Keratinocyte (primary cell): ENCODE measurements at regions not wholly inside any gene's neighbourhood (a gene's known extent, or its start where the extent isn't known, plus 50 kb on each side); places are given as distances from the start of the nearest gene placed in this dataset.

Experiments used
- DNase-seq: peaks from one replicate; pipeline ENCODE4 v3.0.0-alpha.2; 2011; ENCODE audit warnings: low read depth, missing footprints, low spot score
- FAIRE-seq: peaks from 2 replicates; lab custom pipeline; 2011; peaks lifted over from hg19 to GRCh38; lab: Jason Lieb, UNC
- H2AFZ ChIP-seq: 2 replicates; pipeline ENCODE4 v1.6.0; 2012; ENCODE audit warnings: low read length, control low read depth, inconsistent platforms; ENCODE audit not compliant: control insufficient read depth
- H3K27ac ChIP-seq: 2 replicates; pipeline ENCODE4 v1.5.1; 2011; ENCODE audit warnings: low read length; ENCODE audit not compliant: control insufficient read depth, insufficient read depth
- H3K27me3 ChIP-seq: 3 replicates; pipeline ENCODE4 v1.6.0; 2011; ENCODE audit warnings: low read length; ENCODE audit not compliant: control insufficient read depth, insufficient read depth; ENCODE audit errors: extremely low read depth
- H3K36me3 ChIP-seq, 2 experiments: 2 replicates in 1 of 2; 3 replicates in 1 of 2; pipeline ENCODE4 v1.5.1; 2011; ENCODE audit warnings: low read length in 2 of 2, mild to moderate bottlenecking in 1 of 2; ENCODE audit not compliant: control insufficient read depth in 2 of 2, insufficient read depth in 2 of 2; ENCODE audit errors: extremely low read depth in 1 of 2
- H3K4me1 ChIP-seq: 3 replicates; pipeline ENCODE4 v1.5.1; 2011; ENCODE audit warnings: low read length; ENCODE audit not compliant: control insufficient read depth, insufficient read depth; ENCODE audit errors: extremely low read depth
- H3K4me2 ChIP-seq: 3 replicates; pipeline ENCODE4 v1.6.0; 2011; ENCODE audit warnings: low read depth, low read length; ENCODE audit not compliant: control insufficient read depth, insufficient read depth; ENCODE audit errors: extremely low read depth
- H3K4me3 ChIP-seq, 3 experiments: fragments of 200-600 bp in 1 of 3; sonication (generic) in 1 of 3; 2 replicates in 2 of 3; 3 replicates in 1 of 3; pipeline ENCODE4 v1.5.1; 2011 to 2016; ENCODE audit warnings: low read length in 3 of 3, mild to moderate bottlenecking in 3 of 3, control low read depth in 2 of 3, inconsistent platforms in 1 of 3, low read depth in 1 of 3, mixed read lengths in 1 of 3, mixed run types in 1 of 3, moderate library complexity in 1 of 3; ENCODE audit not compliant: control insufficient read depth in 2 of 3, insufficient read depth in 2 of 3; ENCODE audit errors: extremely low read depth in 1 of 3
- H3K79me2 ChIP-seq: 2 replicates; pipeline ENCODE4 v1.6.0; 2012; ENCODE audit warnings: low read length; ENCODE audit not compliant: control insufficient read depth, insufficient read depth
- H3K9ac ChIP-seq: 3 replicates; pipeline ENCODE4 v1.6.0; 2011; ENCODE audit warnings: low read length; ENCODE audit not compliant: control insufficient read depth, insufficient read depth; ENCODE audit errors: extremely low read depth
- H3K9me1 ChIP-seq: 3 replicates; pipeline ENCODE4 v1.6.0; 2011; ENCODE audit warnings: low read length; ENCODE audit not compliant: control insufficient read depth, insufficient read depth; ENCODE audit errors: extremely low read depth
- H3K9me3 ChIP-seq: 2 replicates; pipeline ENCODE4 v1.5.1; 2012; ENCODE audit warnings: low read depth, low read length; ENCODE audit not compliant: control insufficient read depth
- H4K20me1 ChIP-seq: 3 replicates; pipeline ENCODE4 v1.6.0; 2011; ENCODE audit warnings: low read length; ENCODE audit not compliant: control insufficient read depth, insufficient read depth; ENCODE audit errors: extremely low read depth
- EZH2 ChIP-seq: IDR thresholded peaks from one replicate; pipeline ENCODE4 v1.6.1; 2012; ENCODE audit warnings: inconsistent platforms, mild to moderate bottlenecking, low read length, moderate library complexity
- dilution Hi-C: fragments of 300-500 bp; cut with MboI; formaldehyde crosslinking; loops from one replicate; pipeline ENCODE4 v1.7.0; 2020; ENCODE audit warnings: low sequenced_read_pairs; ENCODE audit not compliant: extremely low pct_ligation_motif_present
- TF ChIP-seq, protein P1 (sequence below), 3 experiments: IDR thresholded peaks in 1 of 3; conservative IDR thresholded peaks in 1 of 3; optimal IDR thresholded peaks in 1 of 3; 2 replicates in 2 of 3; 3 replicates in 1 of 3; pipeline versions ENCODE3 to v1.5.1; 2011; ENCODE audit warnings: low read length in 3 of 3, mild to moderate bottlenecking in 3 of 3, moderate library complexity in 2 of 3, control low read depth in 1 of 3, inconsistent platforms in 1 of 3; ENCODE audit not compliant: insufficient read depth in 2 of 3; ENCODE audit errors: extremely low read depth in 1 of 3

DNA sequence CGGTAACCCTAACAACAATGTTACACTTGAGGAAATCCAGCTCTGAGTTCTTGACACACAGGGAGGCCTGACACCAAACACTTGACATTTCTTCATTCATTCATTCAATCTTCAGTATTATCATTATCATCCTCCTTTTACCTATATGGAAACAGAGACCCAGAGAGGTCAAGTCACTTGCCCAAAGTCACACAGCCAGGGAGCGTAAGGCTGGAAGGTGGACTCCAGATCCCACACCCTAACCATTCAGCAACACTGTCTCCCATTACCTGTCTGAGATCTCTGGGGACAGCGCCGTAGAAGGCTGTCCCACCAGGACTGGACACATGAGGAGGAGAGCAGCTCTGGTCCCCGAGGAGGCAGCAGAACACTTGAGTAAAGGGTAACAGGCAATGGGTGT, 101.4 kb downstream of the SYF2 start:
- Histone ChIP-seq H3K4me2 (no peak overlapping the region), H3K9ac (no peak overlapping the region), H3K27ac (no peak overlapping the region), H3K9me3 (no peaks in the 10 kb centered on the region), H3K27me3 (peaks cover 14% of the 10 kb centered on the region), H3K9me1 (no peaks in the 10 kb centered on the region), H4K20me1 (no peaks in the 10 kb centered on the region), H3K36me3 (no peaks in the 10 kb centered on the region), H3K4me3 (no peak overlapping the region), H3K4me1 (no peaks in the 10 kb centered on the region), H3K79me2 (no peaks in the 10 kb centered on the region), H2AFZ (no peak overlapping the region)
- no peak for FAIRE-seq
- DNase-seq: no peak
- TF ChIP-seq, protein P1, sequence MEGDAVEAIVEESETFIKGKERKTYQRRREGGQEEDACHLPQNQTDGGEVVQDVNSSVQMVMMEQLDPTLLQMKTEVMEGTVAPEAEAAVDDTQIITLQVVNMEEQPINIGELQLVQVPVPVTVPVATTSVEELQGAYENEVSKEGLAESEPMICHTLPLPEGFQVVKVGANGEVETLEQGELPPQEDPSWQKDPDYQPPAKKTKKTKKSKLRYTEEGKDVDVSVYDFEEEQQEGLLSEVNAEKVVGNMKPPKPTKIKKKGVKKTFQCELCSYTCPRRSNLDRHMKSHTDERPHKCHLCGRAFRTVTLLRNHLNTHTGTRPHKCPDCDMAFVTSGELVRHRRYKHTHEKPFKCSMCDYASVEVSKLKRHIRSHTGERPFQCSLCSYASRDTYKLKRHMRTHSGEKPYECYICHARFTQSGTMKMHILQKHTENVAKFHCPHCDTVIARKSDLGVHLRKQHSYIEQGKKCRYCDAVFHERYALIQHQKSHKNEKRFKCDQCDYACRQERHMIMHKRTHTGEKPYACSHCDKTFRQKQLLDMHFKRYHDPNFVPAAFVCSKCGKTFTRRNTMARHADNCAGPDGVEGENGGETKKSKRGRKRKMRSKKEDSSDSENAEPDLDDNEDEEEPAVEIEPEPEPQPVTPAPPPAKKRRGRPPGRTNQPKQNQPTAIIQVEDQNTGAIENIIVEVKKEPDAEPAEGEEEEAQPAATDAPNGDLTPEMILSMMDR (optimal IDR thresholded peaks at IDR 0.05 in 1 of 3, IDR thresholded peaks at IDR 0.05 in 1 of 3, conservative IDR thresholded peaks at IDR 0.05 in 1 of 3; ENCODE audit: extremely low read depth in 1 of 3, insufficient read depth in 2 of 3, low read length in 3 of 3): no peak
- no peak for TF ChIP-seq EZH2
- dilution Hi-C loops: no loop called here

DNA sequence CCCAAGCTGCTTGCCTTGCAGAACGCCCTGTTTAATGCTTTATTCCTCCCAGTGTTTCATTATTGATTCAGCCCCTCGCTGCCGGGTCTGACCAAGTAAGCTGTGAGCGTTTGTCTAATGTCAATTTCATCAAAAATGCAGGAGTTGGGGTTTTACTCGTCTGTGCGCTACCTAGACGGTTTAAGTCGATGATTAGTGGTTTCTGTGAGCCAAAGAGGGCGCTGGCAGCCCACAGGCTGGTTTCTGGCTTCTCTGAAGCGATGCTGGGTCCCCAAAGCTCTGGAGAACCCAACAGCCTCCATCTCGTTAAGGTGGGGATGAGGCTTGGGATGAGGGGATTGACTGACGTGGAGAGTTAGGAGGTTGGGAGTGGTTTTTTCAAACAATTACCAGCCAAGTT, 102.9 kb downstream of the SYF2 start:
- Histone ChIP-seq H3K4me3 (no peak overlapping the region), H3K36me3 (no peaks in the 10 kb centered on the region), H3K9ac (no peak overlapping the region), H4K20me1 (no peaks in the 10 kb centered on the region), H2AFZ (no peak overlapping the region), H3K79me2 (no peaks in the 10 kb centered on the region), H3K4me2 (no peak overlapping the region), H3K4me1 (no peaks in the 10 kb centered on the region), H3K9me3 (no peaks in the 10 kb centered on the region), H3K27ac (no peak overlapping the region), H3K27me3 (peaks cover 8% of the 10 kb centered on the region), H3K9me1 (no peaks in the 10 kb centered on the region)
- dilution Hi-C loops: no loop called here
- FAIRE-seq: no peak
- TF ChIP-seq EZH2: no peak
- TF ChIP-seq, protein P1 (optimal IDR thresholded peaks at IDR 0.05 in 1 of 3, IDR thresholded peaks at IDR 0.05 in 1 of 3, conservative IDR thresholded peaks at IDR 0.05 in 1 of 3; ENCODE audit: extremely low read depth in 1 of 3, insufficient read depth in 2 of 3, low read length in 3 of 3): no peak
- no peak for DNase-seq
